ENCODE measurements at regions not wholly inside any gene's neighbourhood (a gene's known extent, or its start where the extent isn't known, plus 50 kb on each side); places are given as distances from the start of the nearest gene placed in this dataset.

GRCh38 chr13:65310663-65311328 lies 1919.3 kb downstream of the PCDH9 start (continued):
- TF ChIP-seq TRIM22 (IDR thresholded peaks at IDR 0.05), result no peak
- TF ChIP-seq SMARCC2 (IDR thresholded peaks at IDR 0.05), result no peak
- TF ChIP-seq SMAD3 (CRISPR knock-in tag; IDR thresholded peaks at IDR 0.05), result no peak
- TF ChIP-seq GRHL1 (CRISPR knock-in tag; conservative IDR thresholded peaks at IDR 0.05), result no peak
- no peak for TF ChIP-seq ATF3 (CRISPR knock-in tag; IDR thresholded peaks at IDR 0.05)
- no peak for TF ChIP-seq BCLAF1 (IDR thresholded peaks at IDR 0.05)
- TF ChIP-seq DBP (CRISPR knock-in tag; IDR thresholded peaks at IDR 0.05; ENCODE audit: not compliant biosample characterization), result no peak
